Suppressor macrophage (primary cell): ENCODE measurements at regions not wholly inside any gene's neighbourhood (a gene's known extent, or its start where the extent isn't known, plus 50 kb on each side); places are given as distances from the start of the nearest gene placed in this dataset.

Experiments used
- DNase-seq, 4 experiments: peaks; one replicate each; pipeline ENCODE4 v3.0.0-alpha.2; 2020 to 2022

- DNase-seq = no peak
Measured at GRCh38 chr9:90948156-90948555, 146.5 kb downstream of the SYK start.

DNA sequence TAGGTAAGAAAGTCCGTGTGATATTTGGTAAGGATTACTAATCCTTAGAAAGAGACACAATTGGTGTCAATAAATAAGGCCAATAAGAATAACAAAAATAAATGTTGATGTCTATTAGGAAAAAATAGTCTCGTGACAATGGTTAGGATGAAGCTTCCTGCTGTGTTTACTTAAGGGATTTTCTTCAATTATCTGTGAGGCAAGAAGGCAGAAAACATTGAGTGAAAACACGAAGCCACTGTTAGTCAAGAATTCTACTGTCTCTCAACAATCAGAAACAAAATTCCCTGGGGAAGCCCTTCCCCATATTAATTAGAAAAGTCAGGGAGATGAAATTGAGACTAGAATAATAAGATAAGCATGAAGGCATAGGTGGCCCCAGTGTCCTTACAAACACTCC, 149.0 kb downstream of the SYK start:
- no peak for DNase-seq

- DNase-seq = no peak
Measured at GRCh38 chr9:90953200-90953599, 151.6 kb downstream of the SYK start.

DNA sequence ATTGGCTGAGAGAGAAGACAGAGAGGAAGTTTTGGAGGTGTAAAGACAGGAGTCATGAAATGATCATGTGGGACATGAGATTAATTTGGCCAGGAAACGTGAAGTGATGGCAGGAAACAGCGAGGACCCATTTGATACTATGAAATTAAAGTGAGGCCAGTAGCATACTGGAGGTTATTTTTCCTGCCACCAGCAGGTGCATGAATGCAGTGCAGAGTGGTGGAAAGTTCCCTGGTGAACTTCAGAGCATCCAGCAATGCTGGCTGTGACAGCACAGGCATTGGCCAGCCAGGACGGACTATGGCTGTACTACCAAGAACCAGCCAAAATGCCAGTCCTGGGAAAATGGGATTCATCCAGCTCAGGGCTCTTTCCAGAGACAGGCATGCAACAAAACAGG, 152.2 kb downstream of the SYK start:
- no peak for DNase-seq

- no peak for DNase-seq
Measured at GRCh38 chr9:90956026-90956810, 154.6 kb downstream of the SYK start.

DNA sequence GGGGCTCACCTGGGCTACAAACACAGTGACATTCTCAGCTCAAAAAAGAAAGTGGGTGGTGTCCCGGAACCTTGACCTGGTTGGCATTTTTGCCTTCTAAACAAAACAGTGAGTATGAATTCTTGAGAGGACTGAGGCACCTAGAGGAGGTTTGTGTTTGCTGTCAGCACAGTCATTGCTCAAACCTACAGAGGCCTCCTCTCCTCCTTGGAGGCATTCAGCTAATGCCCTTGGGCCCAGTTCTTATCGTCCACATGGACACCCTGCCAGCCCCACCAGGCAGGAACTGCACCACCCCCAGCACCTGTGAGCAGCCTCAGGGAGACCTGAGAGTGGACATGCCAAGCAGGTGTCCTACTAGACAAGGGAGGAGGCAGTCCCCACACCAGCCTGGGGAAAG, 156.7 kb downstream of the SYK start:
- DNase-seq = no peak

DNA sequence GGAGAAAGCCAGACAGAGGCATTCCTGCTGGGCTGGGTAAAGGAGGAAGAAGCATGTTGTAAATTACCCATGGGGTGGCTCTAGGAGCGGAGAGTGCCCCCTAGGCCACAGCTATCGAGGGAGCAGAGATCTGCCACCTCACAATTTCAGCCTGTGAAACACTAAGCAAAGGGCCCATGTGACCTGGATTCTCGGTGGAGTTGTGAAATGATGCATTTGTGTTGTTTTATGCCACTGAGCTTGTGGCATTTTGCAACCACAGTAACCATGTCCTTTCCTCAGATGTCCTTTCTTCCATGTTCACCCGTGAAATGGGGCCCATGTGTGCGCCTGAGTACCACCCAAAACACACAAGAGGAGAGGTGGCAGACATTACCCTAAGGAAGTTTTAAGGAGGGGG, 159.3 kb downstream of the SYK start:
- DNase-seq = no peak

GRCh38 chr9:90961375-90961774, 159.8 kb downstream of the SYK start:
- no peak for DNase-seq

- peak; percentile 5 to 34 (median 18) for DNase-seq
Measured at GRCh38 chr9:90964101-90965020, 162.7 kb downstream of the SYK start.

DNA sequence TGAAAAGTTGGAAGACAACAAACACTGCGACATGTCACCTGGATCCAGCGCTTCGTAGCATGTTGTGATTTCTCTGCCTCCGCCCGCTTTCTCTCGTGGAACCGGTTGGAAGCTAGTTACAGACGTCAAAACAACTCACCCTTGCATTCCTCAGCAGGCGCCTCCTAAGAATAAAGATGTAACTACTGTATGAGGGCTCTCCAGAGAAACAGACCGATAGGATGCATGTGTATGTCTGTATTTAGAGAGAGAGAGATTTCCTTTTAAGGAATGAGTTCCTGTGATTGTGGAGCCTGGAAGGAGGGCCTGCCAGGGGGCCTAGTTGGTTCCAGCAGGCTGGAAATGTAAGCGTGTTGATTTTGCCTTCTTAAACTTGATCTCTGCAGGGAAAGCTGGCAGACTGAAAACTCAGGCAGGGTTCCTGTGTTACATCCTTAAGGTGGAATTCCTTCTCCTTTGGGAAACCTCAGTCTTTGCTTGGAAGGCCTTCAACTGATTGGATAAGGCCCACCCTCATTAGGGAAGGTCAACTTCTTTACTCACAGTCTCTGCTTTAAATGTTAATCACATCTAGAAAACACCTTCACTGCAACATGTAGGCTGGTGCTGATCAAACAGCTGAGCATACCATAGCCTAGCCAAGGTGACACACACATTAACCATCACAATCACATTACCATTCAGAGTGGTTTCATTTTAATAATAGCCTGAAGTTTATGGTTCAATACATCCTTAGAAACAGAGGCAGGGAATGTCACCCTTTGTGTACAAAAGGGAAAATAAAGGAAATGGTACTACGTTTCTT, 163.8 kb downstream of the SYK start:
- DNase-seq = no peak

DNA sequence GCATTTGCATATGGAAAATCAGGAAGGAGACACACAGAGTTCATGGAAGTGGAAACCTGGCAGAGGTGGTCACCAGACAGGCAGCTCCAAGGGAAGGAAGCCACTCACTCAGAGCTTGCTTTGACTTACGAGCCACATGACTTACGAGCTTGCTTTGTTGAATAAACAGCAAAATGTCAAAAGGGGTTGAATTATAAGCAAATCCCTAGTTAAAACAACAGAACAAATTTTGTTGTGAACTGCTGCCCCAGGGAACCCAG, 164.3 kb downstream of the SYK start:
- DNase-seq = no peak

- DNase-seq = no peak
Measured at GRCh38 chr9:90966480-90967144, 165.0 kb downstream of the SYK start.

DNA sequence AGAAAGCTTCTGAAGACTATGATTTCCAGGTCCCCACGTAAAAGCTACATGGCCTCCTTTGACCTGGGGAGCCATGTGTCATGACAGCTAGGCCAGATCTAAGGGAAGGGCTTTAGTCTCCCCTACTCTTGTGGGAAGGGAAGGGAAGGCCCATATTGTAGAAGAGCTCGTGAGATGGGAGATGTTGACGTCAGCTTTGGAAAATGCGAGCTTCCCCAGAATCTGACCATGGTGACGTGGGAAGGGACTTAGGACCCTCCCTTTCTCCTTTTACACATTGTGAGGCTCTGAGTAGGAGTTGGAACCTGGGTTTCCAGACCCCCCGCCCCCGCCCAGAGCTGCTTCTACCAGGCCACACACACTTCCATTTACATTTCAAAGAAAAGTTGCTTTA, 165.5 kb downstream of the SYK start:
- DNase-seq = no peak

DNA sequence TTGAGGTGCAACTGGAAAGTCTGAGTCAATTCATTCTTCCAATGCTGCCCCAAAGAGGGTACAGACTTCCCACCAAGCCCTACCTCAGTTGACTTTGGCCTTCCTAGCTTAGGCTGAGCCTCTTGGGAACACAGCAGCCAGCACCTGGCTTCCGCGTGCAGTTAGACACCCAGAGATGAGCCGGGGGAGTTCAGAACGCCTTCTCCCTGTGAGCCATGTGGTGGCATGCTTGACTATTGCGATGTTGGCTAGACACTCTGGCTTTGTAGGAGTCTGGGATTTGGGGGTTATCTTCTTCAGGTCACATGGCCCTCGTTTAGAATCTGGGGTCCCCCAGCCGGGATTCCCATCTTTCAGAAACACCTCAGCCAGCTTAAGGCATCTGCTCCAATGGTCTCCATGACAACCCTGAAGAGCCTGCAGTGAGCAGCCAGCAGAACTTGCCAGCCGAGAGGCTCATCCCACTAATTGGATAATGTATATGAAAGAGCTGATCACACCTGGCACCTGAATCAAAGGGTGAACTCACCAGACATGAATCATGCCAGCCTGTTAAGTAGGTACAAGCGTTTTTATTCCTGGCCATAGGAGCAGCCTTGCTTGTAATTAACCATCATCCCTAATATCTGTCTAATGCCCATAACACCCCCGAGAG, 167.5 kb downstream of the SYK start:
- no peak for DNase-seq

DNA sequence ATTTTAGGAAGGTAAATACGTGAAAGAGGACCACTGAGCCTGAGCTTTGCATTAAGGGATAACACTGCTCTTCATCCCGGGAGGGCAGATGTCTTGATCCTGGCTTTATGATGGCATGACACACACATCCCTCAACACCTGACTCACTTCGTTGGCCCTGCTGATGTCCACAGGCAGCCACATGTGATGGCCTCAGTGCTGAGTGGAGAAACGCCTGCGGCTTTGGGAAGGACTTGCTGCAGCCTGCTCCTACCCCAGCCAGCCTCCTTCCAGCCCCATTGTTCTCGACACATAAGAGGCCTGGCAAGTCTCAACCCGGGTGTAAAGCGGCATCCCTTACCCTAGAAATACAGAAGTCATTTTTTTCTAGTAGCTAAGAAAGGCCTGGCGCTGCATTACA, 169.0 kb downstream of the SYK start:
- DNase-seq = no peak

DNA sequence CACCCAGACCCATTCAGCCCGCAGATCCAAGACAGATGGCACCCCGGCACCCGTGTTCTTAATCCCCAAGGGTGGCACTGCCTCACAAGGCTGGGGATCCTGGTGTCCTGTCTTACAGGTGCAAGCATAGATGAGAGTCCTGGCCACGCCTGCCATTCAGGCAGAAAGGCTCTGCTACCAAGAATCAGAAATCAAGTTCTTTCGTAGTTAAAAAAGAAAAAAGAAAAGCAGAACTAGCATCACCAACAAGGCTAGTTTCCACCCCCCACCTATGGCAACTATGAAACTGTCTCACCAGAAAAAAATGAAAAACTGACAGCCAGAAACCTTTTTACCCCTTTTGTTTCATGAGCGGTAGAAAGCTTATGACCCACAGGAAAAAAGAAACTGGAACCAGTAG, 170.4 kb downstream of the SYK start:
- no peak for DNase-seq

DNA sequence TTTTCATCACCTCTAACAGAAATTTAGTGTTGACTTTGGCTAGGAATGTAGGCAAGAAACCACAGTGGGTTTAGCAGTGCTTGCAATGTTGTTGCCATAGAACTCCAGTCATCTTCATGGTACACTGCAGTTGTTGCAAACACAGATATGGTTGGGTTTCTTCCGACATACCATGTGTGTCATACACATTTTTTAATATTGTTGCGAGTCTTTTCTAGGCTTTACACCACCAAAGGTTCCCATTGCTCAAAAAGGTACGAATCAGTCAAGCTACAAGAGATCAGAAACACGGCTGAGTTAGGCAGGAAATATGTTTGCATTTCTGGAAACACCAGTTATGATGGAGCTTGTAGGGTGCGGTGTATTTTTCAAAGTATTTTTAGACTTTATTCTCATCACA, 172.4 kb downstream of the SYK start:
- DNase-seq = no peak

- no peak for DNase-seq
Measured at GRCh38 chr9:90974643-90975245, 173.1 kb downstream of the SYK start.

DNA sequence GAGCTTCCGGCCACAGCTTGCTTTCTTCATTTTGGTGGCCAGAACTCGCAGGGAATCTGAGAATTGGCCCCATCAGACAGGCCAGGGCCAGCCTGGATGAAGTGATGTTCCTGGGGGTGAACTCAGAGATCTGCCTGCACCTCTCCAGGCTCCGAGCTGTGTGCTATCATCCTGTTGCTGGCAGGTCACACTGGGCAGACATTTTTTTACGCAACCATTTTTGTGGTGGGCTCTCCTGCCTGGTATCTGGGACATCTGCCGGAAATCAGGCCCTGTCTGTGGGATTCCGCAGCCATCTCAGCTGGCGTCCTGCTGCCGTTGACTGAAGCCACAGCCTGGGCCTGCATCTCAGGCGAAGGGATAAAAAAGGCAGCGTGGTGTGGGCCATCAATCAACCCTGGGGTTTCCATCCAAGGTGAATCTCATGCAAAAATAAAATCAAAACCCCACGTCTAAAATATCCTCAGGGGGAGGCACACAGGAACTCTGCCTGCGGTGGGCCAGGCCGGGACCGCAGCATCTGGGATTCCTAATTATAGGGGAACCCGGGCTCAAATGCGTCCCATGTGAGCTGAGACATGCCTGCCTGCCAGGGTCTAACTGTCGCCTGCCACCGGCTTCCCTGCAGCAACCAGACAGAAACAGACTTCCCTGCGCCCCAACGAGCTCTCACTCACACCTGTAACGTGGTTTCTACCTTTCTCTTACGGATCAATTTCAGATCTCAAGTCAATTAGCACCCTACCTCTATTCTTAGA, 174.3 kb downstream of the SYK start:
- DNase-seq = no peak

DNA sequence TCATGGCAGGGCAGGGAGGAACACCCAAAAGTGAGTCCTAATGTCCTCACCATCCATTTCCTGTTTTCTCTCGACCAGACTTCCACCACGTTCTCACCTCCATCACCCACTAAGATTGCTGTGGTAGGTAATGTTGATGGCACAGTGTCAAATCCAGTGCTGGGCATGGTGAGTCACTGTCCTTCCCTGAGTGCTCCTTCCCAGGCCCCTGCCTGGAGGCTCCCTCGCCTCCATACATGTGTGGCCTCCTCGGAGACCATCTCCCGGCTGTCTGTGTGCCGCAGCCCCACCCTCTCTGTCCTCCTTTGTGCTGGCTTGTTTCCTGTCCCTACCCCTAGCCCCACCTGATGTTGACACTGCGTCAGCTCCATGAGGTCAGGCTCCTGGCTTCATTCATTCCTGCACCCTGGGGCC, 177.5 kb downstream of the SYK start:
- DNase-seq = no peak

DNA sequence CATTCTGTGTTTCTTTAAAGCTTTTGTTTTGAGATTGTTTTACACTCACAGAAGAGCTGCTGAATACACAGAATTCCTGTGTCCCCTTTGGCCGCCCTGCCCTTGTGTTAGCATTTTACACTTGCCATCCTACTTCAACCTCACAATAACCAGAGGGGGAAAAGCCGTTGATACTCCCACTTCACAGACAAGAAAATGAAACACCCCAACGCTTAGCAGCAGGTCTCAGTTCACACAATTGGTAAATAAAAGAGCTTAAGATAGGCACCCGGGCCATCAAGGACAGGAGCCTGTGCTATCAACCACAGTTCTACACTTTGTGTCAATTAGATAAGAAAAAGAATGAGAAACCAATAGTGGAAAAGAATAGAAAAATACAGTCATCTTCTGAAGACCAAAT, 178.0 kb downstream of the SYK start:
- no peak for DNase-seq
